Stomach (tissue), 4 donors: ENCODE measurements at regions not wholly inside any gene's neighbourhood (a gene's known extent, or its start where the extent isn't known, plus 50 kb on each side); places are given as distances from the start of the nearest gene placed in this dataset.

ENCODE experiments used
- CTCF ChIP-seq, 7 experiments: fragments of 450-650 bp in 4 of 7; fragments of 200-600 bp in 3 of 7; sonication (generic) in 3 of 7; IDR thresholded peaks; one replicate each; pipeline ENCODE4 v1.5.1; 2016 to 2019; ENCODE audit warnings: antibody characterized with exemption in 7 of 7, control low read depth in 2 of 7, mild to moderate bottlenecking in 1 of 7
- EP300 ChIP-seq: sonication (generic); formaldehyde crosslinking; IDR thresholded peaks from one replicate; pipeline ENCODE4 v1.6.1; 2017; ENCODE audit warnings: antibody characterized with exemption
- POLR2AphosphoS5 ChIP-seq, 3 donors: sonication (generic); formaldehyde crosslinking; IDR thresholded peaks; one replicate each; pipeline ENCODE4 v1.6.1; 2016; ENCODE audit warnings: antibody characterized with exemption in 3 of 3

- TF ChIP-seq CTCF (IDR thresholded peaks at IDR 0.05) (no peak), POLR2AphosphoS5 (IDR thresholded peaks at IDR 0.05) (no peak), EP300 (no peak)
Measured at GRCh38 chr5:44974813-44975212, 166.1 kb downstream of the MRPS30 start.
